Testis (tissue), 2 donors: ENCODE measurements at regions not wholly inside any gene's neighbourhood (a gene's known extent, or its start where the extent isn't known, plus 50 kb on each side); places are given as distances from the start of the nearest gene placed in this dataset.

ENCODE experiments used
- POLR2A ChIP-seq: fragments of 450-650 bp; IDR thresholded peaks from one replicate; pipeline ENCODE4 v1.6.1; 2017; ENCODE audit warnings: antibody characterized with exemption, mild to moderate bottlenecking, moderate library complexity
- TF ChIP-seq, protein P1 (sequence below), 3 experiments: fragments of 450-650 bp in 2 of 3; fragments of 200-600 bp in 1 of 3; sonication (generic) in 1 of 3; IDR thresholded peaks; one replicate each; pipeline ENCODE4 v1.5.1; 2016 to 2019; ENCODE audit warnings: antibody characterized with exemption in 3 of 3, mild to moderate bottlenecking in 2 of 3, moderate library complexity in 1 of 3

DNA sequence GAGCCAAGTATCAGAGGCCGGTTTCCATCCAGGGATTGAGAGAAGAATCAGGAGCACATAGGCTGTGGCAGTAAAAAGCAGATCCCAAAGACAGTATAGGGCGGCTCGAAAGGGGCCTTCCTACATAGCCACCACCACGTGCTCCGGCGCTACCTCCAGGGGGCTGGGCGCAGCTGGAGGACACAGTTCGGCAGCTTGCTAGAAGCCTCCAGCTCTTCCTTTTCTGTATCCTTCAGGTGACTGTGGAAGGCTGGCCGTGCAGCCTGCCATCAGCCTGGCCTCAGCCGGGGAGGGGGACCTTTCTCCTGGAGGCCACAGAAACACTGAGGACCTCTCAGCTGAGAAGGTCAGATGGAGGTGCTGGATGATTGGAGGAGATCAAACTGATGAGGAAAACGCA, 183.6 kb upstream of the GLI2 start:
- TF ChIP-seq, protein P1, sequence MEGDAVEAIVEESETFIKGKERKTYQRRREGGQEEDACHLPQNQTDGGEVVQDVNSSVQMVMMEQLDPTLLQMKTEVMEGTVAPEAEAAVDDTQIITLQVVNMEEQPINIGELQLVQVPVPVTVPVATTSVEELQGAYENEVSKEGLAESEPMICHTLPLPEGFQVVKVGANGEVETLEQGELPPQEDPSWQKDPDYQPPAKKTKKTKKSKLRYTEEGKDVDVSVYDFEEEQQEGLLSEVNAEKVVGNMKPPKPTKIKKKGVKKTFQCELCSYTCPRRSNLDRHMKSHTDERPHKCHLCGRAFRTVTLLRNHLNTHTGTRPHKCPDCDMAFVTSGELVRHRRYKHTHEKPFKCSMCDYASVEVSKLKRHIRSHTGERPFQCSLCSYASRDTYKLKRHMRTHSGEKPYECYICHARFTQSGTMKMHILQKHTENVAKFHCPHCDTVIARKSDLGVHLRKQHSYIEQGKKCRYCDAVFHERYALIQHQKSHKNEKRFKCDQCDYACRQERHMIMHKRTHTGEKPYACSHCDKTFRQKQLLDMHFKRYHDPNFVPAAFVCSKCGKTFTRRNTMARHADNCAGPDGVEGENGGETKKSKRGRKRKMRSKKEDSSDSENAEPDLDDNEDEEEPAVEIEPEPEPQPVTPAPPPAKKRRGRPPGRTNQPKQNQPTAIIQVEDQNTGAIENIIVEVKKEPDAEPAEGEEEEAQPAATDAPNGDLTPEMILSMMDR (IDR thresholded peaks at IDR 0.05): no peak
- TF ChIP-seq POLR2A: no peak
